ENCODE measurements at regions not wholly inside any gene's neighbourhood (a gene's known extent, or its start where the extent isn't known, plus 50 kb on each side); places are given as distances from the start of the nearest gene placed in this dataset.
"Not testable (repeated sequence)": the region's sequence is repeated elsewhere in the genome, so short reads cannot be mapped to it uniquely, and the experiment has no call there.

DNA sequence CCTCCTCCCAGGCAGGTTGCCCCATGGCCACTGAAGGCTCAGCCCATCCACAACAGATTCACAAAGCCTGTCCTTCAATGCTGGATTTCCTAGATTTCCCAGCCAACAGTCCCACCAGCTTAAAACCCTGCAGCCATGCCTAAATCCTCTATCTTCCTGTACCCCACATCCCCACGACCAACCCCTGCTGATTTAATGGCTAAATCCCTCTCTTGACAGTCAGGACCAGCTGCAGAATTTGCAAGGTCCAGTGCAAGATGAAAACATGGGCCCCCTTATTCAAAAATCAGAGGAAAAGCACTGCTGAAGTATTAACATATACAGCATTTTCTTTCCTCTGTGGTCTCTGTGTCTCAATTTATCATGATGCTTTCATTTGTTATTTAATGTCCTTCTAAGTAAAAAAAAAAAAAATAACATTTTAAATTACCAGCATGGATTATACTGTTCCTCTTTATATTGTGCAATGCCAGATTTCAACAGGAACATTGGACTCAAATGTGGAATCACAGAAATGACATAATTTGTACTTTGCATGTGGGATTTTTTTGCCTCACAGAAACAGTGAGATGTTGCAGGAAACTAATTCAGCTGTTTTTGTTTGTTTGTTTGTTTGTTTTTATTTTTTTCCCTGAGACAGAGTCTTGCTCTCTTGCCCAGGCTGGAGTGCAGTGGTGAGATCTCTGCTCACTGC is 63.0 kb upstream of the DRD5 start:
- H3K4me3 ChIP-seq (ENCODE audit: extremely low read depth in 1 of 4, insufficient read depth in 2 of 4, low read depth in 3 of 4, low read length in 4 of 4); H4K5ac ChIP-seq (ENCODE audit: insufficient read length, low read depth, low read length); H3K4me1 ChIP-seq (replicated peaks in 1 of 4; ENCODE audit: control insufficient read depth in 3 of 4, insufficient read depth in 4 of 4, low read length in 3 of 4); H3K4me2 ChIP-seq (ENCODE audit: insufficient read depth in 1 of 2, low read depth in 2 of 2, low read length in 2 of 2); H3K9ac ChIP-seq (replicated peaks in 1 of 4; ENCODE audit: extremely low read depth in 1 of 4, low read depth in 3 of 4, low read length in 3 of 4); H3K56ac ChIP-seq (replicated peaks; ENCODE audit: insufficient read length, low read depth, low read length); H3K79me1 ChIP-seq (ENCODE audit: low read depth, low read length); H3K23ac ChIP-seq (ENCODE audit: insufficient read length); H2AK5ac ChIP-seq (ENCODE audit: low read depth, low read length); H2AFZ ChIP-seq (ENCODE audit: low read length); H3K27ac ChIP-seq (ENCODE audit: low read depth, low read length); H2BK20ac ChIP-seq (ENCODE audit: low read length); H2BK120ac ChIP-seq (replicated peaks; ENCODE audit: low read depth, low read length); H3K36me3 ChIP-seq (ENCODE audit: control insufficient read depth in 2 of 4, insufficient read depth in 4 of 4, low read length in 3 of 4); H3K4ac ChIP-seq (replicated peaks; ENCODE audit: insufficient read length, low read depth, low read length); H3K79me2 ChIP-seq (ENCODE audit: control insufficient read depth in 1 of 2, insufficient read depth in 2 of 2, low read length in 2 of 2); H3K18ac ChIP-seq (ENCODE audit: extremely low read depth, low read length); H2BK15ac ChIP-seq (ENCODE audit: low read length); H3K14ac ChIP-seq (ENCODE audit: insufficient read length); H4K8ac ChIP-seq (ENCODE audit: extremely low read depth, insufficient read depth, low read length); H3K23me2 ChIP-seq (ENCODE audit: low read depth, low read length); H2BK12ac ChIP-seq (ENCODE audit: low read depth, low read length); H2BK5ac ChIP-seq (ENCODE audit: low read depth, low read length); H3K9me3 ChIP-seq (ENCODE audit: insufficient read depth in 2 of 2, low read depth in 1 of 2, low read length in 1 of 2); H4K20me1 ChIP-seq (replicated peaks in 1 of 2; ENCODE audit: control insufficient read depth in 1 of 2, insufficient read depth in 2 of 2, low read length in 2 of 2); FAIRE-seq; DNase-seq (ENCODE audit: low read depth in 1 of 2, low spot score in 2 of 2); POLR2A ChIA-PET (ENCODE audit: partially characterized antibody); H4K91ac ChIP-seq (replicated peaks; ENCODE audit: insufficient read length, low read length); H3K27me3 ChIP-seq (replicated peaks in 1 of 4; ENCODE audit: control insufficient read depth in 3 of 4, extremely low read depth in 1 of 4, insufficient read depth in 3 of 4, low read length in 3 of 4): not testable (repeated sequence)
- CTCF ChIA-PET (ENCODE audit: partially characterized antibody), result interaction anchor here (0.6 to 0.7 kb wide), 2 partner anchors 42 to 180 kb away, joined by 3 read pairs; no protein-coding TSS in a partner anchor
- WGBS, 2 experiments (ENCODE audit: extremely low coverage in 1 of 2, insufficient coverage in 1 of 2, insufficient read length in 1 of 2, insufficient replicate concordance in 2 of 2, low coverage in 1 of 2, low lambda C conversion rate in 2 of 2, missing lambda C conversion rate in 1 of 2), result 62% methylated on average over 1 of the region's 1 CpG; no CpG with 5 or more reads in 1 of the 2 experiments

DNA sequence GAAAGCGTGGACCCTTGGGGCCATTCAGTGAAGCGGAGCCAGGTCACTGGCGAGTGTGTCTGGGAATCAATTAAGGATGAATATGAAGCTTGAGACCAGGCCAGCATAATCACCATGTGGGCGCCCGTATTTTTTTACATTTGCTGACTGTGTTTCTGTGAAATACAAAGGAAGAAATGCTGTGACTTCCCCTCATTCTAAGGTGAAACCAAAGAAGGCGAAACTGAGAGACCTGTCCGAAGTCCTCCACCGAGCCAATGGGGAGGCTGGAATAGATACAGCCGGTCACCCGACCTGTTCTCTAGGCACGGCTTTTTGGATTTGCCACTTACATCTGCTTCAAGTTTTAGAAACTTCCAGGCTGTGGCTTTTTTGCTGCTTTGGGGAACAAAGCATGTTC is 59.3 kb upstream of the DRD5 start:
- H2BK120ac ChIP-seq (replicated peaks; ENCODE audit: low read depth, low read length); H3K79me2 ChIP-seq (ENCODE audit: control insufficient read depth in 1 of 2, insufficient read depth in 2 of 2, low read length in 2 of 2); H3K18ac ChIP-seq (ENCODE audit: extremely low read depth, low read length); H3K4ac ChIP-seq (replicated peaks; ENCODE audit: insufficient read length, low read depth, low read length); DNase-seq (ENCODE audit: low read depth in 1 of 2, low spot score in 2 of 2); H3K4me3 ChIP-seq (ENCODE audit: extremely low read depth in 1 of 4, insufficient read depth in 2 of 4, low read depth in 3 of 4, low read length in 4 of 4); H3K14ac ChIP-seq (ENCODE audit: insufficient read length); H3K27me3 ChIP-seq (replicated peaks in 1 of 4; ENCODE audit: control insufficient read depth in 3 of 4, extremely low read depth in 1 of 4, insufficient read depth in 3 of 4, low read length in 3 of 4); H3K4me2 ChIP-seq (ENCODE audit: insufficient read depth in 1 of 2, low read depth in 2 of 2, low read length in 2 of 2); H4K91ac ChIP-seq (replicated peaks; ENCODE audit: insufficient read length, low read length); H2BK20ac ChIP-seq (ENCODE audit: low read length); FAIRE-seq; H3K23me2 ChIP-seq (ENCODE audit: low read depth, low read length); H3K79me1 ChIP-seq (ENCODE audit: low read depth, low read length); H3K9ac ChIP-seq (replicated peaks in 1 of 4; ENCODE audit: extremely low read depth in 1 of 4, low read depth in 3 of 4, low read length in 3 of 4); H2AK5ac ChIP-seq (ENCODE audit: low read depth, low read length); H3K56ac ChIP-seq (replicated peaks; ENCODE audit: insufficient read length, low read depth, low read length); H2AFZ ChIP-seq (ENCODE audit: low read length); H2BK12ac ChIP-seq (ENCODE audit: low read depth, low read length); H4K8ac ChIP-seq (ENCODE audit: extremely low read depth, insufficient read depth, low read length); H3K4me1 ChIP-seq (replicated peaks in 1 of 4; ENCODE audit: control insufficient read depth in 3 of 4, insufficient read depth in 4 of 4, low read length in 3 of 4); H3K23ac ChIP-seq (ENCODE audit: insufficient read length); H4K20me1 ChIP-seq (replicated peaks in 1 of 2; ENCODE audit: control insufficient read depth in 1 of 2, insufficient read depth in 2 of 2, low read length in 2 of 2); H4K5ac ChIP-seq (ENCODE audit: insufficient read length, low read depth, low read length); POLR2A ChIA-PET (ENCODE audit: partially characterized antibody); H3K9me3 ChIP-seq (ENCODE audit: insufficient read depth in 2 of 2, low read depth in 1 of 2, low read length in 1 of 2); H2BK15ac ChIP-seq (ENCODE audit: low read length); H2BK5ac ChIP-seq (ENCODE audit: low read depth, low read length); H3K36me3 ChIP-seq (ENCODE audit: control insufficient read depth in 2 of 4, insufficient read depth in 4 of 4, low read length in 3 of 4); H3K27ac ChIP-seq (ENCODE audit: low read depth, low read length): not testable (repeated sequence)
- WGBS, 2 experiments (ENCODE audit: extremely low coverage in 1 of 2, insufficient coverage in 1 of 2, insufficient read length in 1 of 2, insufficient replicate concordance in 2 of 2, low coverage in 1 of 2, low lambda C conversion rate in 2 of 2, missing lambda C conversion rate in 1 of 2), result 90% methylated on average over 11 of the region's 11 CpGs; no CpG with 5 or more reads in 1 of the 2 experiments
- CTCF ChIA-PET (ENCODE audit: partially characterized antibody), result interaction anchor here (1.6 to 2.0 kb wide), 2 partner anchors 18 to 293 kb away, joined by 4 to 15 read pairs; no protein-coding TSS in a partner anchor

Measured in H1 (cell line).